NCI-H524 (cell line): ENCODE measurements at regions not wholly inside any gene's neighbourhood (a gene's known extent, or its start where the extent isn't known, plus 50 kb on each side); places are given as distances from the start of the nearest gene placed in this dataset.

Experiments used
- DNase-seq, 2 experiments: peaks; one replicate each; lab custom pipeline; 2025; lab: John Stamatoyannopoulos, UW

DNA sequence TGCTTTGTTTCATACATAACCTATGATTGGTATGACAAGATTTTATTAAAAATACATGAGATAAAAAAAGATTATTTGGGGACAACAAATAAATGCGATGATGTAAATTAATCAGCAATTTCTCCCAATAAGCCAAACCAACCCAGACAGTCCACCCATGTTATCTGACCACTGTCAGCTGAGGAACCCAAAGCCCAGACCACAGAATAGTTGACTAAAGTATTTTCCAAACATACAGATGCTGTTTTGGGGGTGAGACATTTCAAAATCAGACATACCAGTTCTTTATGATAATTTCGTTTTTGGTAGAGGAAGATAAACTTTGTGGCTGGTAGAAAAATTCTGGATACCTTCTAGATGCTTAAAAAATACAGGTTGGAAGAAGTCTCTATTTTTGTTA lies 650.8 kb upstream of the FAM241A start:
- DNase-seq = no peak

DNA sequence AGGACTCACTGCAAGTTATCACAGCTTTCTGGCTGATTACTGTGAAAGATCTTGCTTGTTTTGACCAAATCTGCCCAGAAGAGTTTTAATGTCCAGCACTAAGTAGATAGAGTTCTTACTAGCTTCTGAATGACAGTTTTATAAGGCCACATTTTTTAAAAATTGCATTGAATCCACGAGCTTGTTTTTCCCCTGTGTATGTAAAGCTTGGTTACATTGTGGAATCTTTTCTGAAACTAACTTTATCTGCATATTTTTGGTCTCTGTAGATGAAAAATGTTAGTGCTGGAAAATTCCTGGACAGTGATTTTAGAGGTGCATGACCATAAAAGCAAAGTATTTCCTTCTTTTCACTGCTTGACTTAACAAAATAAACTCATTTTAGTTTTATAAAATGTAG lies 650.3 kb upstream of the FAM241A start:
- no peak for DNase-seq

DNA sequence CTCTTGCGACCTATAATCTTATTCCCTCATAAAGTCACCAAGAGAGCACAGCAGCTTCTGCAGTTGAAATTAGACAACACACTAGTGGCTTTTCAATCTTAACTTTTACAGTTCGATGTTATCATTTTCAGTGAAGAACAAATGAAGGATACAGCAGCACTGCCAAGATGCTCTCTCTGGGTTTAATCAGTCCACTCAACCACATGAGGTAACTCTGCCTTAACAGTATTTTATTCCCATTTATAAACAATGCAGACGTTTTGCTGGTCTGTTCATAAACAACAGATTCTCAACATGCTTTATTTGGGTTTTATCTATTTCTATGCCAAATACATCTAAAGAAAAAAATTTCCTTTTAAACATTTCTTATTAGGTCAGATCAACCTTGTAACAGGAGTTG lies 646.0 kb upstream of the FAM241A start:
- no peak for DNase-seq

DNA sequence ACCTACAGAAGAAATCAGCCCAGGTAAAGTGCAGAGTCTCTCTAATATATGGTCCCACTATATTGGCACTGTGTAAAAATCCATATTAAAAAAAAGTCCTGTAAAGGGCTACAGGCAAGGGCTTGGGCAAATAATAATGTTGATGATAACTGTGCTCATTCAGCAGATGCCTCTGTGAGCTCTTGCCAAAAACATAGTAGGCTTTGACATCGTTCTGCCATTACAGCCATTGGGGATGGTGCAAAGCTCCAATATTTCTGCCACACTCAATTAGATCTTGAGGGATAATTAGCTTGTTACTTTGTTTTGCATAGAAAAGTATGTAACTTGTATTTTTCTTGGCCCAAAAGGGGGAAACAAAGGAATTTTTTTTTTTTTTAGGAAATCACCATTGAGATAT lies 645.5 kb upstream of the FAM241A start:
- DNase-seq = no peak

DNA sequence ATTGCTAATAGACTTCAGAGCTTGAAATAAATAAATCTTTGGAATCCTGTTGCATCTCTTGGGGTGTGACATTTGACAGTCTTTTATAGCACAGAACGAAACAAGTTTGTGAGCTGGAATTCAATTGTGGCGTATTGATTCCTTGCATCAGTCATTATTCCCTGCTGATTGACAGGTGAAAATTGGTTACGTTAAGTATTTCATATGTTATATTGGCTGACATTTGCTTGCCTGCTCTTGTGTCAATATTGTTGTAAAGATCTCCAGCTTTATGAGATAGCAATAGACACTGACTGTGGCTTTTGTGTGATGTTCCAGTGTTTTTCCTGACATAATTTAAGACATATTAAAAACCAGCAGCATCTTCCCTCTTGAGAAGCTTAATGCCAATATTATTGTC lies 644.4 kb upstream of the FAM241A start:
- no peak for DNase-seq

DNA sequence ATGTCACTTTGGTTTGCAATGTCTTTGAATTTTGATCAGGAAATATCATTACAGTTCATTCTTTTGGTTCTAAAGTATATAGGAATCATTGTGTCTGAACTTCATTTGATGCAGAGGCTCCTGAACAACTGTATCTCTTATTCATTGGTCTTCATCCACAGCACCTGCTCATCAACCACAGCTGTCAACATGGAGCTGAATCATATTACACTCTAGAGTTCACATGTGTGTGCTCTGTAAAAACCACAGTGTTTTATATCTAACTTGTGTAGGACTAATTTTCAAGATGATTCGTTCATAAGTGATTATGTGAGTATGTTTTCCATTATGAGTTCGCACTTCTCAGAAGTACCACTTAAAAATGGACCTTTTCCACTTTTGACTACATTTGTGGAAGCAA lies 643.3 kb upstream of the FAM241A start:
- no peak for DNase-seq

DNA sequence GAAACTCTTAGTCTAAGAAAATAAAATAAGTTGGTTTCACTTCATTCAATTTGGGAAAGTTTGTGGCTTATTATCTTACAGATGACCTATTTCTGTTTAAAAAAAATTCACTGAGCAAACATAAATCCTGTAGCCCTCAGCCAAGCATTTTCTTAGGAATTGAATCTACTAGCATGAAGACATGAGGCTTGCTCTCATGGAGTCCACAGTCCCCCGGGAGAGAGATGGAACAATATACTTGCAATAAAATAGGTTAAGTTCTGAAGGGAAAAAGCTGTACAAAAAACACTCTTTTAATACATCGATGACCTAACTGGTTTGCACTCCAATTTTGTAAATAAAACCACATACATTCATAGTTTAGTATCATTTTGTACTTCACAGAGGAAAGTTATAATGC lies 642.6 kb upstream of the FAM241A start:
- no peak for DNase-seq

DNA sequence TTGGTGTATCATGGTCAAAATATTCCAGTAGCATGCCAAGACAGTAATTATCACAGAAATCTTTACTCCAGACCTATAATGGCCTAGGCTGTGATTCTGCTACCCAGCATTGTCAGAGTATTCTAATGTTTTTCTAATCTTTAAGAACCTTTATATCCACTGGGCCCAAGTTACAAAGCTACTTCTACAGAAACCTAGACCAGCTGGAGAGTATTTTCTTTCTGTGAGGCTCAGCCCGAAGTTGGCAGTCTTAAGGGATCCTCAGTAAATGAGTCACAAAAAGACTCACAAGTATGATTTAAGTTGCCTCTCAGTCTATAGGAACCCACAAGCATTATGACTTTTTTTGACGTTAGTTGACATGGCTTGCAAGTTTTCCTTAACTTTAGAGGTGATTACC lies 638.5 kb upstream of the FAM241A start:
- no peak for DNase-seq

DNA sequence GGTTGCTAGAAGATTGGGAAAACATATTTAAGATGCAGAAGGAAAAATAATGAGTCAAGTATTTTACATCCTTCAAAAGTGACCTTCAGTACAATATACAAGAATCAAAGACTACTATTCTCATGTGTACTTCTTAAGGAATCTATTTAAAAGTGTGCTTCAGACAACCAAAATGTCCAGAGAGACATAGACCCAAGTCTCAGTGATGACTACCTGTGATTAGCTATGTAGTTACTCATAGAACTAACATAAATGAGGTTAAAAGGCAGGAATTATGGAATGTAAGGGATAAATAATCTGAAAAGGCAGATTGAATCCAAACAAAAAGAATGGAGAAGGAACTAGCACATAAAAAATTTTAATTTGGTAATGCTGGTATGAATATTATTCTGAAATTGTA lies 634.7 kb upstream of the FAM241A start:
- DNase-seq = no peak

DNA sequence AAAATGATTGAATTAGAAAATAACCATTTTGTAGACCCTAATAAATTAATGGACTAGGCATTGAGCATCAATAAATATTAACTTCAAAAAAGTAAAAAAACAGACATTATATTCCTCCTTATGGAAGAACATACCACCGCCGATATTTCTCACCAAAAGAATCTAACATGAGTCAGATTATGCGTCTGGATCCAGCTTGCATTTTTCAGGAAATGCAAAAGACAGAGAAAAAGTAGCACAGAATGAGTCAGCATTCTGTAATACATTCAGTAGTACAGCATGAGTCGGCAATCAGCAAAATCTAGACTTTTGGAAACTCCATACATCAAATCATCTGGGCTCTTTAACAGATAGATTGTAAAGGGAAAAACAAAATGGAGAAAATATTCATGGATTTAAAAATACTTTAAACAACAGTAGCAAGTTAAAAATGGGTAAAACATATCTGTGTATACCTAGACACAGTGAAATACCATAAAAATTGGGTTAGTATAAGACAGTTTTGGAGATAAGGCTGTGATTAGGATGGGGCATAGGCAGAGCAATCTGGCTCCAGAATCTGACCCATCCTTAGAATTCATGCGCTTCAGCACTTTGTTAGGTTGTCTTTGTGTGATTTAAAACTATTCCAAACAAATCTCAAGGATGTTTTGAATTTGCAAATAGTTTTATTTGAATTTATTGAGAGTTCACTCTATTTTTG lies 633.0 kb upstream of the FAM241A start:
- no peak for DNase-seq

DNA sequence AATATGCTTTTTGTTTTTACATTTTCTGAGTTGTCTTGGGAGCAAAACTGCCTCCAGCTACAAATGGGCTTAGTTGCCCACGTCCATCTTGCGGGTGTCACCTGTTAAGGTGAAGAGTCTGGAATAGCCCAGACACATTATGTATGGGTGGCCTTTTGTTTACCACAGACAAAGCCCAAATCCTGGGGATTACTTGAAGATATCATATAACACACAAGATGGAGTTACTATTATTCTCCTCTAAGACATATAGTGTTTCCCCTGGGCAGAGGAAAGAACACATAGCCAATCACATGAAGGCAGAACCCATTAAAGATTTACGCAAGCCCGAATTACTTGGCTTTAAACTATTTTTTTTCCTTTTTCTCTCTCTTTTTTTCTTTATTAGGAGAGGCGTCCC lies 625.6 kb upstream of the FAM241A start:
- DNase-seq = no peak

DNA sequence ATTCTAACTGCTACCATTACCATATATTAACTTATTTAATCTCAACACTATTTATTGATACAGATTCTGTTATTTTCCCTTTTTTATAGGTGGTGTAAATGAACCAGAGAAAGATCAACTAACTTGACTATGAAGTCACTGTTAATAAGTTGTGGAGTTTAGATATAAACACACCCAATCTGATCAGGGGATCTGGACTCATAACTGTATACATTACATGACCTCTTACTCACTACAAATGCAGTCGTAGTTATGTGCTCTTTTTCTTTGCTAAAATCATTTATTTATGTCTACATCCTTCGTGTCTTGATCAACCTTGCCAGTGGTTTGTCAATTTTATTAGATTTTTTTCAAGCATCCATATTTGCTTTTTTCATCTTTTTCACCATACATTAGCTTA lies 614.8 kb upstream of the FAM241A start:
- DNase-seq = no peak

DNA sequence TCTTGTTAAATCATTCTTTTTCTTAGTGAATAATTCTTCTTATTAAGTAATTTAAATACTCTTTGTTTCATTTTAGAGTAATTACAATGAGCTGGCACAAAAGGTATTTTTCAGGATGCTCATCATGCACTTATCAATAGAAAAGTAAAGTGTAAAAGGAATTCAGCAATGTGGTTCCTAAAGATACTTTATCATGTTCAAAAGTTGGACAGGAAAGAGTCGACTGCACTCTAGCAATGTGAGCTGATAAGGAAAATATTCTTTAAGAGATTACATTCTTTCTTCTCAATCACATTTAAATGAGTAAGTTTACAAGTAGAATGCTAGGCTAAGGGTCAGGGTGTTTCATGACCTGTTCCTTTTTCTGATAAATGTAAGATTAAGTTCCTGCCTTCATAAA lies 609.5 kb upstream of the FAM241A start:
- DNase-seq = no peak

DNA sequence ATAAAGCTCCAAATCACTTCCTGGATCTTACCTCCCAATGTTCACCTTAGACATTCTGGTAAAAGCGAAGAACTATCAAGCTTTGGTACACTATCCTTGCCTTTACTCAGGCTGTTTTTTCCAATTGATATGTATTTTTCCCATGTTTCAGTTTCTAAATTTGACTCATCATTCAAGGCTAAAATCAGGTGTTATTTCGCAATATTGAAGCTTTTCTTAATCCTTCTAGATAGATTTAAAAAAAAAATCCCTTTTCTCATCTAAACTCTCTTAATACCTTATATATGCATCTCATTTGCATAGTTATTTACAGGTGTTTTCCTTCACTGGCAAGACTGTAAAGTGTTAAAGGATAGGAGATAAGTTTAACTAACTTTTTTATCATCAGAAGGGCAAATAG lies 608.1 kb upstream of the FAM241A start:
- no peak for DNase-seq

DNA sequence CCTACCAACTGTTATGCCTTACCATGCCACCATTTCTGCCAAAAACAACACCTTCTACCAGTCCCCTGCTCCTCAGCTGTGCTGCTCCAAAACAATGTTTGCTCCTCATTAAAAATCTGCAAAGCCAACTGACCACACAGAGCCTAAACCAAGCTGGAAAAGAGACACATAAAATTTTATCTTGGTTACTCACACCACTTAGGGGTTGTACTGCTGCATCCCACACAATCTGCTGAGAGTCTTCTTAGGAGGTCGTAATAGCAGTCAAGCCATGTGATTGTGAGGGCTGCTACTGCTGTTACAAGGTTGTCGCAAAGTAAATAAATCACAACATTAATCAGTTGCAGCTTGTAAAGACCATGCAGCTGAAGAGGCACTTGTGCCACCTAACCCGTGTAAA lies 607.4 kb upstream of the FAM241A start:
- DNase-seq = no peak

DNA sequence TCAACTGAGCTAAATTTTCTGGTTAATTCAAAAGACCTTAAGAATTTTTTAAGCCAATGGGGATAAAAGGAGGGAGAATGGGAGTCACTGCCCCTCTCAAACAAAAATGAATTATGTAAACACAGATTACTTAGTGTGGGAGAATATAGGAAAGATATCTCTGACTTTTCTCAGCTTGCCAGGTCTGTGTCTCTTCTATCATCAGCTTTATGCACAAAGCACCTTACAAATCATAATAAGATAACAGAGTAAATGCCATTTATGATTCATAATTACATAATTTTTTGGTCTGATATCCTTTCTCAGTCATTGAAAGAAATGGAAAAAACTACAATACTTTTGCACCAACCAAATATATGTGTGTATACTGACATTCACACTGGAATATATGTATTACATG lies 604.6 kb upstream of the FAM241A start:
- no peak for DNase-seq

DNA sequence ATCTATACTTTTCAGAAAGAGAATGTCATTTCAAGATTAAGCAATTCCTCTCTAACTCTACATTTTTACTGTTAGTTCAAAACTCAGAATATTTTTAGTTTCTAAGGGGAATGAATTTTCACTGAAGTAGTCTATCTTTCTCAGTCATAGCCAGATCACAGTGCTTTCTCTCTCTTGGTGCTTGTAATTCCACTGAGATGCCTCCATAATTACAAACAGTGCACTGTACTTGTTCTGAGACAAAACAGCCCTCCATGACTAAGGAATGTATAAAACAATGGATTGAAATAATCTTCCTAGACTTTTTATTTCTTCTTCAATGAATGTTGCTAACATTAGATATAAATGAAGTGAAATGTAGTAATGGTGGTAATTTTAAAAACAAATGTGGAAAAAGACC lies 603.2 kb upstream of the FAM241A start:
- DNase-seq = no peak

DNA sequence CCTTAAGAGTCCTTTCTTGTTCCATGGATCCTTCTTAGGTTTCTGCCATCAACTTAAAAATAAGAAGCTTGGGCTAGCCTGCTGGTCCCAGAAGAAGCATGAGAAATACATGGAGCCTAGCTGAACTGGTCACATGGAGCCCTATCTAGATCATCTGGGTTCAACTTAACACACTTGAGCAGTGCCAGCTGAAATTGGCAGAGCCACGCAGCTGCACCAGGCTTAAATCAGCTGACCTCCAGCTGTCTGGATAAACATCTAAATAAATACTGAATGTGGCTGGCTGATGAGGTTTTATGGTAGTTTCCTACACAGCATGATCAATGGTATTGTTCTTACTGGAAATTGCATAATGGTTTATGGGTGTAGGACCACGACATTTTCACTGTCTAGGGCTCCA lies 598.4 kb upstream of the FAM241A start:
- no peak for DNase-seq

DNA sequence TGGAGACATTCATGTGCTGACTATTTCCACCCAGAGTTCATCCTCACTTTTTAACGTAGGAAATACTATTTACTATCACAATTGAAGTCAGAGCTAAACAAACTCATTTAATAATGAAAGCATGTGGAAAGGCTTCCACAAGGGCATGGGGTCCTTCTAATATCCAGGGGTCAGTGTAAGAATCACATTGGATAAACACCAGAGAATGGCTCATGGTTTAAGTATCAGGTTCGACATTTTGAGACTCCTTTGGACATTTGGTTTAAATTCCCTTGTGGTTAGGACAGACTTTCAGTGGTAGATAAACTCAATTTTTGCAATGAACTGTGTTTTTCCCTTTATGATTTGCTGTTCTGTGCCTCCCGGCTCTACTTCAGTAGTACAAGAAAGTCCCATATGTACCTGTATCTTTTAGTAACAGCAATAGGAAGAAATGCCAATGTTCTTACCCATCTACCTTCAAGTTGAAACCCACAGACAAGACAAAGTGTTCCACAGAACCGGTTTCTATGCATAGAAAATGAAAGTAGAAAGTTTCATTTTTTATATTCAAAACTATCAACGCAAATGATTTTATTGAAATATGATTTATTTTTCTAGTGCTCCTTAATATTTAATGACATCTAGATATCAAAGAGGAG lies 589.0 kb upstream of the FAM241A start:
- no peak for DNase-seq

DNA sequence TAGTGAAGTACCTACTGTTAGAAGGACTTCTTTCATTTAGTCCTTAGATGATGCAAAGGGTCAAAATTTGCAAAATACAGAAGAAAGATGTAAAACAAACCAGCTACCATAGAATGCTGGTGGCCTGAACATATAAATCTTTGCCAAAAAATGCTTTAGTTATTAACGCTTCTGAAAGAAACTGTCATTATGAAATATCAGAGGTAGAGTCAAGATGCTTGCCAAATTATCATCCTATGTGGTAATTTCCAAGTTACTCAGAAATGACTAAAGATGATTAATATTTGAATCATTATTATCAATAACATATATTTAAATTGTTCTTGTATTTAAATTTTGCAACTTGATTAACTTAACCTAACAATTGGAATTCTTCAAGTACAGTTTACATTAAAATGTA lies 588.4 kb upstream of the FAM241A start:
- no peak for DNase-seq

DNA sequence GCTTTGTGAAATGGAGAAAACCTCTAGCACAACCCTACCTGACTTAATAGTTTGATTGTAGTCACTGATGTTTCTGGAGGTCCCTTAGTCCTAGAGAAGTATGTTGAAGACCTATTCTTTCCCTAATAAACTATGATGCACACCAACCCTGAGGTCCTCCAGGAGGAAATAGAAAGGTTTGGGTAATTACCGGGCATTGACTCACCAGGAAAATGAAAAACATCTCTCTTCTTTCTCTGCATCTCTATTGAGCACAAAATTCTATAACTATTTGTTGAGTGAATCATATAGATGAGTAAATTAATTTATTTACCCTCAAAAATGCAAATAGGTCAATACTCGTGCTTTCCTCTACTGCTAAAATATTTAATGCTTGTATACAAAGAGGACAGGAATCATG lies 582.4 kb upstream of the FAM241A start:
- no peak for DNase-seq

DNA sequence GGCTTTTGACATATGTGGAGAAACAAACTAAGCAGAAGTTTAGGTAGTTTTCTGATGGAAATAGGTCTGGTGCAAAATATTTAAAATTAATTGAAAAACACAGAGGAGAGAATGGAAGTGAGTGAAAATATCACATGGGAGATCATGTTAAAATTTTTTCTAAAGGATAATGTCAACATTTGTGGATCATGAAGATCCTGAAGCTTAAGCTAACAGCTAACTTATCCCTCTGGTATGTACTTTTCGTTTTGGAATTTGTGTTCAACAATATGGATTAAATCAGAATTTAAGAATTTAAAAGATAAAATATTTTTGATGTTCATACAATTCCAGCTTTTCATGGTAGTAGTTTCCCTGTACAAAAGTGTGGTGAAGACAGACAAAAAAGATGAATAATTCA lies 572.8 kb upstream of the FAM241A start:
- no peak for DNase-seq

DNA sequence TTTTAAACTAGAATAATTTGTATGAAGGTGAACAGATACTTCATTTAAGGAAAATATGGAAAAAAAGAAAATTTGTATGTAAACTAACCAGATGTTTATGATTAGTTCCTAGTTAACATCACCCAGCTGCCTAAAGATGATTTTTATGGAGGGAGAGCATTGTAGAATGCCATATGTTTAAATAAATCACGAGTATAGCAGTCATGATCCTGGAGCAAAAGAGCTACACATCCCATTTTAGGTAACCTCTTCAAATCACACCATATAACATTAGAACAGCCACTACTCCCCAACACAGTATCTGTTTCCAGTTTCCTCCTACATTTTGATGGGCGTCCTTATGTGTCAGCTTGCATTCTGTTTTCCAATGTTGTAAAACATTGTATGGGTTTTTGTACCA lies 571.9 kb upstream of the FAM241A start:
- DNase-seq = no peak

DNA sequence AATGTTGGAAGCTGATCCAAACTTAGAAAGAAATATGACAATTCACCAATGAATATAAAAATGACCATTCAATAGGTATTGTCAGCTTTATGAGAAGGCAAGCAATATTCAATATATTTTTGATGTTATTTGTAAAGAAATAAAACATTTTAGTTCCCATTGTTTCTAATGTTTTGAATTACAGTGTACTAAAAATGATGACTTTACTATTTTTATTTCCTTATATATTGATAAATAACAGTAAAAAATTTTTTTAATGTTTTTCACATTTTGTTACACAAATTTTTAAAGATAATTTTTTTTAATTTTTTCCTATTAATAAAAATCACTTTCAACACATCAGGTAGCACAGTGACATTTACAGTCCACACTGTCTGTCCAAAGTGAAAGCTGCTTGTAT lies 565.5 kb upstream of the FAM241A start:
- no peak for DNase-seq
